ENCODE measurements at regions not wholly inside any gene's neighbourhood (a gene's known extent, or its start where the extent isn't known, plus 50 kb on each side); places are given as distances from the start of the nearest gene placed in this dataset.

DNA sequence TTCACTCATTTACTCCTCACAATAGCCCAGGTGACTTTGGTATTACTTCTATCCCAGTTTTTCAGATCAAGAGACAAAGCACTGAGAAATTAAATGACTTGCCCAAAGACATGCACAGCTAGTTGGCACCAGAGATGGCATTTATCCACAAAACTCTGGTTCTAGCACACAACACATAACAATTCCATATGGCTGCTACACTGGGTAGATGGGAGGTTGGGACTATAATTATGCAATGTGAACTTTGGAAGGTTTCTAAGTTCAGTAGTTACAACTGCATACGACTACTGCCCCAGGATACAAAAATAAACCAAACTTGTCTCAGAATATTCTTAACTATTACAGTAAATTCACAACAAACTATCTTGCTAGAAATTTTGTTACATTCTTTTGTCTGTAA, 54.2 kb upstream of the MLIP start:
- TF ChIP-seq, protein P1, sequence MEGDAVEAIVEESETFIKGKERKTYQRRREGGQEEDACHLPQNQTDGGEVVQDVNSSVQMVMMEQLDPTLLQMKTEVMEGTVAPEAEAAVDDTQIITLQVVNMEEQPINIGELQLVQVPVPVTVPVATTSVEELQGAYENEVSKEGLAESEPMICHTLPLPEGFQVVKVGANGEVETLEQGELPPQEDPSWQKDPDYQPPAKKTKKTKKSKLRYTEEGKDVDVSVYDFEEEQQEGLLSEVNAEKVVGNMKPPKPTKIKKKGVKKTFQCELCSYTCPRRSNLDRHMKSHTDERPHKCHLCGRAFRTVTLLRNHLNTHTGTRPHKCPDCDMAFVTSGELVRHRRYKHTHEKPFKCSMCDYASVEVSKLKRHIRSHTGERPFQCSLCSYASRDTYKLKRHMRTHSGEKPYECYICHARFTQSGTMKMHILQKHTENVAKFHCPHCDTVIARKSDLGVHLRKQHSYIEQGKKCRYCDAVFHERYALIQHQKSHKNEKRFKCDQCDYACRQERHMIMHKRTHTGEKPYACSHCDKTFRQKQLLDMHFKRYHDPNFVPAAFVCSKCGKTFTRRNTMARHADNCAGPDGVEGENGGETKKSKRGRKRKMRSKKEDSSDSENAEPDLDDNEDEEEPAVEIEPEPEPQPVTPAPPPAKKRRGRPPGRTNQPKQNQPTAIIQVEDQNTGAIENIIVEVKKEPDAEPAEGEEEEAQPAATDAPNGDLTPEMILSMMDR (IDR thresholded peaks at IDR 0.05): no peak
- TF ChIP-seq POLR2A (IDR thresholded peaks at IDR 0.05): no peak
- TF ChIP-seq EP300 (IDR thresholded peaks at IDR 0.05): no peak

Data from tibial nerve (tissue), 4 donors.